ENCODE measurements at regions not wholly inside any gene's neighbourhood (a gene's known extent, or its start where the extent isn't known, plus 50 kb on each side); places are given as distances from the start of the nearest gene placed in this dataset.
A peak's percentile ranks its signal among the peaks of the same experiment; 100 is the strongest.

DNA sequence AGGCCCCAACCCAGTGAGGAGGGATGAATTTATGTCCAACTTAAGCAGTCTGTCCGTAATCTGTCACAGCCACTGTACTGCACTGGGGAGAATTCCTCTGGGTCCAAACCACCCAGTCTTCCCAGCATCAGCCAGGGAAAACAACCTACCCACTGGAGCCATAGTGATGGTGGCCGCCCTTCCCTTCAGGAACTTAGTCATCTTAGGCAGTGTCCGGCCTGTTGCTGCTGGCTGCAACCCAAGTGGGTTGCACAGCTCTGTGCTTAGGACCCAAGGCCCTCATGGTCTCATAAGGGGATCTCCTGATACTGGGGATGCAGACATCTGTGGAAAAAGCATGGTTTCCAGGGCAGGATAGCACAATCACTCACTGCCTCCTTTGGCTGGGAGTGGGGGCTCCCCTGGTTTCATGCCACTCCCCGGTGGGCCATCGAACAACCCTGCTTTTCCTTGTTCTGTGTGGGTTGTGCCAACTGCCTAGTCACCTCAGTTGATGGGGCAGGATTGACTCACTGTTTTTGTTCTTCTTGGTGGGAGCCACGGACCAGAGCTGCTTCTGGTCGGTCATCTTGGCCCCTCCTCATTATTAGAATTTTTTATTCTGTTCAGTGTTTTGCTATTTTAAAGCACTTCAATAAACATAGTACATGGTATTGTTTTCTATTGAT is 591.9 kb downstream of the DOK5 start:
- DNase-seq (ENCODE audit: low spot score), result no peak

DNA sequence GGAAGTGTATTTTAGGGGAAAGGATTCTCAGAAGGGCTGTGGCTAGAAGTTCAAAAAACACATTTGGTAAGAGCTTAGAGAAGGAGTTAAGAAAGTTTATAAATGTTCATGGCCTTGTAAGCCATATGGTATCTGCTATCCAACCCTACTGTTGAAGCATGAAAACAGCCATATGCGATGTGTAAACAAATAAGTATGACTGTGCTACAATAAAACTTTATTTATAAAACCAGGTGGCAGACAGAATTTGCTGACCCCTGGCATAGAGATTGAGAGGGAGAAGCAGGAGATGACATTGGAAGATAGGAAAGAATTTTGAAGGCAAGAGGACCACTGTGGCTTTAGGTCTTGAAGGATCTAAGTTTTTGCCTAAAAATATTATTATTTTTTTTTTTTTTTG is 583.5 kb downstream of the DOK5 start:
- no peak for DNase-seq (ENCODE audit: low spot score)

DNA sequence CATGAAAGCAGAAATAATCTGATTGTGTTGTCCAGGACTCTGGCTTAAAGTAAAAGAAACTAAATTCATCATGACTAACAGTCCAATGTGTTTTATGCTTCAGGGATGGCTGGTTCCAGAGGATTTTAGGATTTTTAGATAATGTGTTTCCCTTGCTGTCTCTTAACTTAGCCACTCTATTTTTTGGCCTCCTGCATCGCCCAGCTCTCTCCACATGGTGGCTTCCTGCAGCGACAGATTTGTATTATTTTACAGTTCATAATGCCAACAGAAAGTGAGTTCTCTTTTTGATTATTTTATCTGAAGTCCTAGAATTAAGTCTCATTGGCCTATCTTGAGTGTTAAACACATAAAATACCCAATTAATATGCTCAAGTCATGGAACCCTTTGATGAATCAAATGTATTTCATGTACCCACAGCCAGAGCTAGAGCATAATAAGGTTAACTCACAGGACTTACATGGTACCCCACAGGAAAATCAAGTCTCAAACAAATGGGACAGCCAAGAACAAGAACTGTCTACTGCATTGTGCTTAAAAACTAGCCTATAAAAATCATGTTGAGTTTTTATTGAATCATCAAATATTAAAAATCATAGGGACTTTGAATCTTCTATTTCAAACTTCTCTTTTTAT is 582.5 kb downstream of the DOK5 start:
- DNase-seq (ENCODE audit: low spot score), result peak; percentile 9

- peak; percentile 62 for DNase-seq (ENCODE audit: low spot score)
These were observed 579.1 kb downstream of the DOK5 start for GRCh38 chr20:55054453-55054852.

GRCh38 chr20:55053389-55053788 is 578.0 kb downstream of the DOK5 start:
- no peak for DNase-seq (ENCODE audit: low spot score)

GRCh38 chr20:55052459-55052858 is 577.1 kb downstream of the DOK5 start:
- DNase-seq (ENCODE audit: low spot score), result peak; percentile 6

DNA sequence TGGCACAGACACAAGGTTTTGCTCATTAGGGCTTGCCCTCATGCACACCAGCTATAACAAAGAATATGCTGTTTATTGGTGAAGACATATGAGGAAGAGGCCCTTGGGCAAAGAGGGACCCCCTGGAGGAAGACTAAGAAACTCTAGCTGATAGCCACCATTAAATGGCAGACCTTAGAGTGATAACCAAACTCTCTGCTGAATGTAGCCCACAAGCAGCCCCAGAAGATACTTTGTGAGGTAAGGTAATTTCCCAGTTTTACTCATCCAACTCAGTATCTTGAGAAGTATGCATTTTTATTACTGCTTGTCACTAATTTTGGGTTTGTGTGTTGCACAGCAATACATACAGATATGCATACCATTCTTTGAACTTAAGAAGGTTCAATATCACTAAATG is 563.3 kb downstream of the DOK5 start:
- no peak for DNase-seq (ENCODE audit: low spot score)

- DNase-seq (ENCODE audit: low spot score), result no peak
These were observed 556.6 kb downstream of the DOK5 start for GRCh38 chr20:55031971-55032370.

DNA sequence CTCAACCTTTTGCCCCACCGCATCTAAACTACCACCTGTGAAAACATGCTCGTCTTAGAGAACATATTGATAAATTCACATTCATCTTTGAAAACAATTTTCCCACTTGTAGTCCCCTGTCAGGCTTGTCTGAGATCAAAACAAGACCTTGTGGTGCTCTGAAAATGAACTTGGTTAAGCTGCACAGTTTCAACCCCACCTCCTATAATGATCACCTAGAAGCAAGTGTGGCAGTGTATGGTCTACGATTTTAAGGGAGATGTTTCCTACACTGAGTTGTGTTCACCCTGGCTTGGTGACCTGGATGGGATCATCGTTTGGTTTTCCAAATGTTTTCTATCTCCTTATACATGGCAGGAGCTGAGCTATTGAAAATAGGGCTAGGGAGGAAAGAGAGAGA is 539.4 kb downstream of the DOK5 start:
- DNase-seq (ENCODE audit: low spot score), result no peak

DNA sequence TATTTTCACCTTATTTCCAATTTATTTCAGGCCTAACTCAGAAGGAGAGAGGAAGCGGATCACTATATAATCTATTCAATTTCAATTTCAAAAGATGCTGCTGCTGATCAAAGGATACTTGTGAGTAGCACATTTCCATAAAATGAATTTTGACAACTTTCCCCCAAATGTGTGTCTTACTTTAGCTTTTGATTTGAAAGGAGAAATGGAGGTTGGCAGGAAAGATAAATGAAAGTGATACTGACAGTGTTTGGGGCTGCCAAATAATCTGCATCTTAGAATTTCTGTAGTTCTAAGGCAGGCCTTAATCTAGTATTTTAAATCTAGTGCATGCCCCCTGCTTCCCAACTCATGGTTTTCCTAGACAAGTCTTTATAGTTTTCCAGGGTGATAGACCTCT is 535.4 kb downstream of the DOK5 start:
- no peak for DNase-seq (ENCODE audit: low spot score)

GRCh38 chr20:55009066-55009465 is 533.7 kb downstream of the DOK5 start:
- no peak for DNase-seq (ENCODE audit: low spot score)

- DNase-seq (ENCODE audit: low spot score), result no peak
These were observed 528.7 kb downstream of the DOK5 start for GRCh38 chr20:55004044-55004443.

- peak; percentile 64 for DNase-seq (ENCODE audit: low spot score)
These were observed 520.2 kb downstream of the DOK5 start for GRCh38 chr20:54995553-54995952.

DNA sequence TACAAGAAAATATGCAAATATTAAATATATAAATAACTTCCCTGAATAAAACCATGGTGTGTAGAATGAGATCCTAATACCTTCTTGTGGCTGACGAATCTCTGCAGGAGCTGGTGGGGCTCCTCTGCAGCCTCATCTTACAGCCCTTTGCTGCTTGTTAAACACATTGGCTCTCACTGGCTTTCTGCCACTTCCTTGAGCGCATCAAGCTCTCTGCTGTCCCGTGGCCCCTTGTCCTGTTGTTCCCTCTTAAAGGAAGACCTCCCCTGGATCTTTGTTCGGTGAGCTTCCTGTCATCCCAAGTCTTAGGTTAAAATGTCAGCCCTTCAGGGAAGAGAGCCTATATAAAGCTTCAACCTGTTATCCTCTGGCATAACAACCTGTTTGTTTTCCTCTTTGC is 519.6 kb downstream of the DOK5 start:
- peak; percentile 17 for DNase-seq (ENCODE audit: low spot score)

GRCh38 chr20:54985091-54985490 is 509.7 kb downstream of the DOK5 start:
- no peak for DNase-seq (ENCODE audit: low spot score)

- no peak for DNase-seq (ENCODE audit: low spot score)
These were observed 508.7 kb downstream of the DOK5 start for GRCh38 chr20:54984104-54984448.

GRCh38 chr20:54983394-54984103 is 508.2 kb downstream of the DOK5 start:
- DNase-seq (ENCODE audit: low spot score), result peak; percentile 75

DNA sequence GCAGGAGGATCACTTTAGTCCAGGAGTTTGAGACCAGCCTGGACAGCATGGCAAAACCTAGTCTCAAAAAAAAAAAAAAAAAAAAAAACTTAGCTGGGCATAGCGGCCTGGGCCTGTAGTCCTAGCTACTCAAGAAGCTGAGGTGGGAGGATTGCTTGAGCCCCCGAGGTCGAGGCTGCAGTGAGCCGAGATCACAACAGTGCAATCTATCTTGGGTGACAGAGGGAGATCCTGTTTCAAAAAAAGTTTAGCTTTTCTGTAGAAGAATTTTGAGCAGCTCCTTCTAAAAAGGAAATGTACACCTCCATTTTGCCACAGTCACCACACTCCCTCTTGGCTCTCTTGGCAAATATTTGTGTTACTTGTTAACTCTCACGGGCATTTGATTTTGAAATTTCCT is 505.8 kb downstream of the DOK5 start:
- no peak for DNase-seq (ENCODE audit: low spot score)

GRCh38 chr20:54980103-54980960 is 504.9 kb downstream of the DOK5 start:
- peak; percentile 58 for DNase-seq (ENCODE audit: low spot score)

DNA sequence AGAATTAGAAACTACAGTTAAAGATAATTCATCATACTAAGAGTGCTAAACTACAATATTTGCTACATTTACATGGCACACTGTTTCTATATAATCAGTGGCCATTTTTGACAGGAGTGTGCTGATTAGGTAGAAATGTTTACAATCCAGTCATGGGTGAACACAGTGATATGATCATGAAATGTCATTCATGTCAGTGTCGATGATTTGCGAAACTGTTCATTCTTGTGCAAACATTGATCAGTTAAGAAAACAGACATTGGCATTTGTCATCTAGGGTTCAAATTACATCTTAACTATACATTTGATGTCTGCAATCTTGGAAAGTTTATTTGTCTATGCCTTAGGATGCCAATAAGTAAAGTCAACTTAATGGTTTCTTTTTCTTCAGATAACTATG is 474.9 kb downstream of the DOK5 start:
- DNase-seq (ENCODE audit: low spot score), result no peak

DNA sequence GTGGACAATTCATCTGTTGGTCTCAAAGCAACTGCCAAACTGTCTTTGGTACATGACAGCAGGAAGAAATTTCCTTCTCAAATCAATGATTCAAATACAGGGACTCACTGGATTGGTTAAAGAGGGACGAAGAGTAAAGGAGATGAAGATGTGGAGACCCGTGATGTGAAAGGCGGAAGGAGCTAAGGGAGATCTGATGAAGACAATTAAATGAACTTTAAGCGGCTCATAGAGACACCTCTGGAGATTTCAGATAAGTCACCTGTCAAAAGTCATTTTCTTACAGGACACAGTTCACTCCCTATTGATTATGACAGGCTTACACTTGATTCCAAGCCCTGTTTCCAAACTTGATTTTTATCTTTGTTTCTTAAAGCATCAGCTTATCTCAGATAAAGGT is 466.3 kb downstream of the DOK5 start:
- no peak for DNase-seq (ENCODE audit: low spot score)

GRCh38 chr20:54940522-54940921 is 465.1 kb downstream of the DOK5 start:
- no peak for DNase-seq (ENCODE audit: low spot score)

DNA sequence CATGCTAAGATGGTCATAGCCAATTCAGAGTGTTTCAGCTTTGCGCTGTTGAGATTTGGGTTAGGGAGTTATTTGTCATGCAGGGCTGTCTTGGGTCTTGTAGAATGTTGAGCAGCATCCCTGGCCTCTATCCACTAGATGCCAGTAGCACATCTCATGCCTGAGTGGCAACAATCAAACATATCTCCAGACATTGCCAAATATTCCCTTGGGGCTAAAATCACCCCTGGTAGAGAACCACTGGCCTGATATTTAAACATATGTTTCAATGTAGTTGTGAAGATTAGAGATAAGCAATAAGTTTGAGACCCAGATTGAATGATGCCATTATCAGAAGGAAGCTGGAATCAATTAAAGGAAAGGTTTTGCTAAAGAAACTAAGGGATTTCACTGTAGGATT is 463.3 kb downstream of the DOK5 start:
- no peak for DNase-seq (ENCODE audit: low spot score)
